Neural cell (in vitro differentiated cells): ENCODE measurements at regions not wholly inside any gene's neighbourhood (a gene's known extent, or its start where the extent isn't known, plus 50 kb on each side); places are given as distances from the start of the nearest gene placed in this dataset.

ENCODE experiments used
- H2AFZ ChIP-seq: fragments of 200-600, 300-800 bp; sonication (generic), shearing (Covaris generic); 2 replicates; pipeline ENCODE4 v1.6.0; 2014; ENCODE audit warnings: low read depth, mild to moderate bottlenecking, antibody characterized with exemption, low read length, moderate library complexity
- H3F3A ChIP-seq: fragments of 200-600 bp; shearing (Covaris generic); 2 replicates; pipeline ENCODE4 v1.6.1; 2016; ENCODE audit warnings: mild to moderate bottlenecking, moderate library complexity, mixed read lengths, antibody characterized with exemption, low read length; ENCODE audit not compliant: insufficient read depth, poor library complexity, severe bottlenecking
- H3K27ac ChIP-seq: fragments of 200-600, 300-800 bp; sonication (generic), shearing (Covaris generic); 2 replicates; pipeline ENCODE4 v1.5.1; 2014; ENCODE audit warnings: mild to moderate bottlenecking, low read length, moderate library complexity
- H3K27me3 ChIP-seq: fragments of 300-800, 200-600 bp; sonication (generic), shearing (Covaris generic); 2 replicates; pipeline ENCODE4 v1.6.0; 2014; ENCODE audit warnings: mild to moderate bottlenecking, low read depth, low read length, moderate library complexity; ENCODE audit not compliant: insufficient read depth
- H3K36me3 ChIP-seq: fragments of 300-800, 200-600 bp; sonication (generic), shearing (Covaris generic); 2 replicates; pipeline ENCODE4 v1.5.1; 2014; ENCODE audit warnings: mild to moderate bottlenecking, antibody characterized with exemption, low read length, moderate library complexity; ENCODE audit not compliant: insufficient read depth
- H3K4me2 ChIP-seq: fragments of 300-800, 200-600 bp; sonication (generic), shearing (Covaris generic); 2 replicates; pipeline ENCODE4 v1.6.0; 2014; ENCODE audit warnings: mild to moderate bottlenecking, low read length
- H3K4me3 ChIP-seq: fragments of 300-800, 200-600 bp; sonication (generic), shearing (Covaris generic); 2 replicates; pipeline ENCODE4 v1.5.1; 2014; ENCODE audit warnings: mild to moderate bottlenecking, low read length, moderate library complexity
- H3K79me2 ChIP-seq: fragments of 200-600 bp; shearing (Covaris generic); replicated peaks from 2 replicates; pipeline ENCODE4 v1.6.0; 2014; ENCODE audit warnings: mild to moderate bottlenecking, low read length, moderate library complexity; ENCODE audit not compliant: insufficient read depth
- H3K9ac ChIP-seq: fragments of 300-800, 200-600 bp; sonication (generic), shearing (Covaris generic); 2 replicates; pipeline ENCODE4 v1.6.1; 2016; ENCODE audit warnings: mild to moderate bottlenecking, low read length, mixed read lengths
- H3K9me2 ChIP-seq: fragments of 200-600 bp; shearing (Covaris generic); 2 replicates; pipeline ENCODE4 v1.6.1; 2016; ENCODE audit warnings: mild to moderate bottlenecking, low read length, mixed read lengths; ENCODE audit not compliant: insufficient read depth
- H3K9me3 ChIP-seq: fragments of 200-600, 300-800 bp; sonication (generic), shearing (Covaris generic); 2 replicates; pipeline ENCODE4 v1.6.1; 2016; ENCODE audit warnings: mild to moderate bottlenecking, mixed run types, low read length, moderate library complexity, mixed read lengths
- H4K20me1 ChIP-seq: fragments of 200-600 bp; shearing (Covaris generic); 2 replicates; pipeline ENCODE4 v1.6.1; 2016; ENCODE audit warnings: mild to moderate bottlenecking, mixed run types; ENCODE audit not compliant: insufficient read depth
- CTCF ChIP-seq: fragments of 450-650 bp; IDR thresholded peaks from 2 replicates; pipeline ENCODE4 v1.5.1; 2014; ENCODE audit warnings: antibody characterized with exemption, mild to moderate bottlenecking, moderate library complexity; ENCODE audit not compliant: poor library complexity, severe bottlenecking
- EP300 ChIP-seq: fragments of 450-650 bp; conservative IDR thresholded peaks from 2 replicates; pipeline ENCODE4 v1.6.1; 2014; ENCODE audit warnings: antibody characterized with exemption, mild to moderate bottlenecking, moderate library complexity; ENCODE audit not compliant: poor library complexity, severe bottlenecking
- EZH2 ChIP-seq: fragments of 200-600, 300-800 bp; shearing (Covaris generic), sonication (generic); IDR thresholded peaks from 2 replicates; pipeline ENCODE4 v1.6.1; 2014; ENCODE audit warnings: antibody characterized with exemption, low read length, borderline replicate concordance, mild to moderate bottlenecking; ENCODE audit not compliant: insufficient read depth, poor library complexity, severe bottlenecking
- MXI1 ChIP-seq: fragments of 450-650 bp; conservative IDR thresholded peaks from 2 replicates; pipeline ENCODE4 v1.6.1; 2014; ENCODE audit warnings: antibody characterized with exemption, mild to moderate bottlenecking; ENCODE audit not compliant: poor library complexity, severe bottlenecking
- POLR2AphosphoS5 ChIP-seq: IDR thresholded peaks from 2 replicates; pipeline ENCODE4 v1.6.1; 2012
- RAD21 ChIP-seq: fragments of 450-650 bp; conservative IDR thresholded peaks from 2 replicates; pipeline ENCODE4 v1.6.1; 2014; ENCODE audit warnings: antibody characterized with exemption, mild to moderate bottlenecking, moderate library complexity
- SMC3 ChIP-seq: fragments of 450-650 bp; conservative IDR thresholded peaks from 2 replicates; pipeline ENCODE4 v1.6.1; 2014; ENCODE audit warnings: antibody characterized with exemption, mild to moderate bottlenecking, moderate library complexity; ENCODE audit not compliant: poor library complexity
- TAF1 ChIP-seq: IDR thresholded peaks from 2 replicates; pipeline ENCODE4 v1.6.1; 2012; ENCODE audit warnings: low read depth
- TF ChIP-seq, protein P1 (sequence below): IDR thresholded peaks from 2 replicates; pipeline ENCODE4 v1.6.1; 2012; ENCODE audit warnings: borderline replicate concordance

DNA sequence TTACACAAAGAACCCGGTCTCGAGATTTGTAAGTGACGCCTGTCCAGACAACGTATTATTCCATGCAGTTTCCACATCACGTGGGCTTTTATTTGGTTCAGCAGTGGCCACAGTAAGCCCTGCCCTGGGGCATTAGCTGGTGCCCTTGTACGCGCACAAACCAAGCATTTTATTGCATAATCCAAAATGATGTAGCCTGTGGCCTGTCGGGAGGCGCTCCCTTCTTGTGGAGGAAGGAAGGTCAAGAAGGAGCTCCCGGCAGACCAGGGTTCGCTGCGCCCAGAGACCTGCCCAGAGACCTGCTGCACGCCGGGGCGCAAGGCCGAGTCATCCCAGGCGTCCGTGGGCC is 179.6 kb upstream of the ALKAL2 start:
- no peak overlapping the region for H3K9ac ChIP-seq
- no peak overlapping the region for H3K4me2 ChIP-seq
- no peaks in the 10 kb centered on the region for H3F3A ChIP-seq
- no peaks in the 10 kb centered on the region for H4K20me1 ChIP-seq
- H3K27me3 ChIP-seq = peaks cover 35% of the 10 kb centered on the region
- TF ChIP-seq, protein P1, sequence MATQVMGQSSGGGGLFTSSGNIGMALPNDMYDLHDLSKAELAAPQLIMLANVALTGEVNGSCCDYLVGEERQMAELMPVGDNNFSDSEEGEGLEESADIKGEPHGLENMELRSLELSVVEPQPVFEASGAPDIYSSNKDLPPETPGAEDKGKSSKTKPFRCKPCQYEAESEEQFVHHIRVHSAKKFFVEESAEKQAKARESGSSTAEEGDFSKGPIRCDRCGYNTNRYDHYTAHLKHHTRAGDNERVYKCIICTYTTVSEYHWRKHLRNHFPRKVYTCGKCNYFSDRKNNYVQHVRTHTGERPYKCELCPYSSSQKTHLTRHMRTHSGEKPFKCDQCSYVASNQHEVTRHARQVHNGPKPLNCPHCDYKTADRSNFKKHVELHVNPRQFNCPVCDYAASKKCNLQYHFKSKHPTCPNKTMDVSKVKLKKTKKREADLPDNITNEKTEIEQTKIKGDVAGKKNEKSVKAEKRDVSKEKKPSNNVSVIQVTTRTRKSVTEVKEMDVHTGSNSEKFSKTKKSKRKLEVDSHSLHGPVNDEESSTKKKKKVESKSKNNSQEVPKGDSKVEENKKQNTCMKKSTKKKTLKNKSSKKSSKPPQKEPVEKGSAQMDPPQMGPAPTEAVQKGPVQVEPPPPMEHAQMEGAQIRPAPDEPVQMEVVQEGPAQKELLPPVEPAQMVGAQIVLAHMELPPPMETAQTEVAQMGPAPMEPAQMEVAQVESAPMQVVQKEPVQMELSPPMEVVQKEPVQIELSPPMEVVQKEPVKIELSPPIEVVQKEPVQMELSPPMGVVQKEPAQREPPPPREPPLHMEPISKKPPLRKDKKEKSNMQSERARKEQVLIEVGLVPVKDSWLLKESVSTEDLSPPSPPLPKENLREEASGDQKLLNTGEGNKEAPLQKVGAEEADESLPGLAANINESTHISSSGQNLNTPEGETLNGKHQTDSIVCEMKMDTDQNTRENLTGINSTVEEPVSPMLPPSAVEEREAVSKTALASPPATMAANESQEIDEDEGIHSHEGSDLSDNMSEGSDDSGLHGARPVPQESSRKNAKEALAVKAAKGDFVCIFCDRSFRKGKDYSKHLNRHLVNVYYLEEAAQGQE = no peak
- no peak for TF ChIP-seq EZH2
- TF ChIP-seq EP300 = no peak
- TF ChIP-seq RAD21 = no peak
- TF ChIP-seq TAF1 = no peak
- TF ChIP-seq CTCF = no peak
- TF ChIP-seq MXI1 = no peak
- no peak for TF ChIP-seq SMC3
- TF ChIP-seq POLR2AphosphoS5 = no peak
- peak overlapping the region; percentile 66 for H3K4me3 ChIP-seq
- H3K36me3 ChIP-seq = no peaks in the 10 kb centered on the region
- H3K9me3 ChIP-seq = no peaks in the 10 kb centered on the region
- no peaks in the 10 kb centered on the region for H3K9me2 ChIP-seq
- no peak overlapping the region for H3K27ac ChIP-seq
- H2AFZ ChIP-seq = no peak overlapping the region
- H3K79me2 ChIP-seq = no peaks in the 10 kb centered on the region

DNA sequence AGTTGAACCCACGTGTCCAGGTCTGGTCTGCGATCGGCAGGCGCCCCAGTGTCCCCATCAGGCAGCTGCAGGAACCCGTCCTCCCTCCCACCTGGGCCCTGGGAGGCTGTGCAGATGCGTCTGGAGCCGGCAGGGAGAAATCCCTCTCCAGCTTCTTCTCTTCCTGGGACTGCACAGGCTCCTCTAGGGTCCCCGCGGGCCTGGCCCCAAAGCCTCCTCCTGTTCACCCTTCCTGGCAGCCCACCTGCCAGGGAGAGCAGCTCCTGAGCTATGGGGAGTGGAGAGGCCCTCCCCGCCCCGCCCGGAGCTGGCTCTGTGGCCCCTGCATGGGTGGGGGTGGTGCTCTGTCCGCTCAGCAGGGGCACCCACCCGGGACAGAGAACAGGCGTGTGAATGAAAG is 179.2 kb upstream of the ALKAL2 start:
- H2AFZ ChIP-seq = no peak overlapping the region
- H3K4me2 ChIP-seq = no peak overlapping the region
- H3K27ac ChIP-seq = no peak overlapping the region
- H3F3A ChIP-seq = no peaks in the 10 kb centered on the region
- no peaks in the 10 kb centered on the region for H3K9me2 ChIP-seq
- H4K20me1 ChIP-seq = no peaks in the 10 kb centered on the region
- no peaks in the 10 kb centered on the region for H3K9me3 ChIP-seq
- no peak for TF ChIP-seq POLR2AphosphoS5
- TF ChIP-seq EZH2 = no peak
- no peak for TF ChIP-seq EP300
- no peak for TF ChIP-seq TAF1
- TF ChIP-seq RAD21 = no peak
- TF ChIP-seq, protein P1 = no peak
- no peak for TF ChIP-seq SMC3
- no peak for TF ChIP-seq MXI1
- no peak overlapping the region for H3K9ac ChIP-seq
- no peaks in the 10 kb centered on the region for H3K79me2 ChIP-seq
- peaks cover 35% of the 10 kb centered on the region for H3K27me3 ChIP-seq
- H3K4me3 ChIP-seq = no peak overlapping the region
- H3K36me3 ChIP-seq = no peaks in the 10 kb centered on the region
